ENCODE measurements at regions not wholly inside any gene's neighbourhood (a gene's known extent, or its start where the extent isn't known, plus 50 kb on each side); places are given as distances from the start of the nearest gene placed in this dataset.

DNA sequence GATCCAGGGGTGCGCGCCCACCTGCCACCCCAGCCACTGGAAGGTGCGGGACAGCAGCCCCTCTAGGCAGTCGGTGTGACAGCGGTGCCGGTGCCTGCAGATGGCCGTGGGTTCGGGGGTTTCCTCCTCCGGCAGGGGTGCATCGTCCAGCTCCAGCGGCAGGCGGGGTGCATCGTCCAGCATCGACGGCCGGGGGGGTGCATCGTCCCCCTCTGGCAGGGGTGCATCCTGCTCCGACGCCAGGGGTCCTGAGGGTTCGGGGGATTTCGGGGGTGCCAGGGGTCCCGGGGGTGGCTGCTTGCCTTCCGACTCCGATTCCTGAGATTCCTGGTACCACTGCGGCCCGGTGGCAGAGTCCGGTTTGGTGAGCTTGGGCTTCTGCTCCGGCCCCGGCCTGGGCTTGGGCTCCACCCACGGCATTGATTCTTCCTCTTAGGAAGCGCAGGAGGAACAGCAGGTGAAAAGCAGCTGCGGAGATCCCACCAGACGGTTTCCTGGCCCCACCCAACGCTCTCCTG is 90.2 kb upstream of the RAB18 start:
- TF ChIP-seq, protein P1, sequence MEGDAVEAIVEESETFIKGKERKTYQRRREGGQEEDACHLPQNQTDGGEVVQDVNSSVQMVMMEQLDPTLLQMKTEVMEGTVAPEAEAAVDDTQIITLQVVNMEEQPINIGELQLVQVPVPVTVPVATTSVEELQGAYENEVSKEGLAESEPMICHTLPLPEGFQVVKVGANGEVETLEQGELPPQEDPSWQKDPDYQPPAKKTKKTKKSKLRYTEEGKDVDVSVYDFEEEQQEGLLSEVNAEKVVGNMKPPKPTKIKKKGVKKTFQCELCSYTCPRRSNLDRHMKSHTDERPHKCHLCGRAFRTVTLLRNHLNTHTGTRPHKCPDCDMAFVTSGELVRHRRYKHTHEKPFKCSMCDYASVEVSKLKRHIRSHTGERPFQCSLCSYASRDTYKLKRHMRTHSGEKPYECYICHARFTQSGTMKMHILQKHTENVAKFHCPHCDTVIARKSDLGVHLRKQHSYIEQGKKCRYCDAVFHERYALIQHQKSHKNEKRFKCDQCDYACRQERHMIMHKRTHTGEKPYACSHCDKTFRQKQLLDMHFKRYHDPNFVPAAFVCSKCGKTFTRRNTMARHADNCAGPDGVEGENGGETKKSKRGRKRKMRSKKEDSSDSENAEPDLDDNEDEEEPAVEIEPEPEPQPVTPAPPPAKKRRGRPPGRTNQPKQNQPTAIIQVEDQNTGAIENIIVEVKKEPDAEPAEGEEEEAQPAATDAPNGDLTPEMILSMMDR (IDR thresholded peaks at IDR 0.05; ENCODE audit: borderline replicate concordance, insufficient read depth, low read depth, low read length) = no peak
- no peak overlapping the region for H3K4me3 ChIP-seq (ENCODE audit: low read depth, low read length)

DNA sequence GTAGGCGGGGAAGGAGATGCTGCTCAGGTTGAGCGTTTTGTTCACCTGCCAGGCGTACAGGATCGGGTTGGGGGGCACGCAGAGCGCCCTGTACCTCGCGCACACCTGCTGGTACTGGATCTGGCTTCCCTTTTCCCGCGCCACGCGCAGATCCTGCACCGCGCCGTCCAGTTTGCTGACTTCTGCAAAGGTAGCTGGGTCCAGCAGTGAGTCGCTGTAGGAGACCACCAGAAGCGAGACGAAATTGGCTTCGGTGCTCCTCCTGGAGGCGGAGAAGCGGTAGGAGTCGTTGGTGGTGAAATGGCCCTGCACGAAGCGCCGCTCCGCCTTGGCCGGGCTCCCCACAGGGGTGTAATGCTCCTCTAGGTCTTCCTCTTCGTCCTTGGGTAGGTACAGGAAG is 90.7 kb upstream of the RAB18 start:
- TF ChIP-seq, protein P1 (IDR thresholded peaks at IDR 0.05; ENCODE audit: borderline replicate concordance, insufficient read depth, low read depth, low read length) = no peak
- H3K4me3 ChIP-seq (ENCODE audit: low read depth, low read length) = no peak overlapping the region

DNA sequence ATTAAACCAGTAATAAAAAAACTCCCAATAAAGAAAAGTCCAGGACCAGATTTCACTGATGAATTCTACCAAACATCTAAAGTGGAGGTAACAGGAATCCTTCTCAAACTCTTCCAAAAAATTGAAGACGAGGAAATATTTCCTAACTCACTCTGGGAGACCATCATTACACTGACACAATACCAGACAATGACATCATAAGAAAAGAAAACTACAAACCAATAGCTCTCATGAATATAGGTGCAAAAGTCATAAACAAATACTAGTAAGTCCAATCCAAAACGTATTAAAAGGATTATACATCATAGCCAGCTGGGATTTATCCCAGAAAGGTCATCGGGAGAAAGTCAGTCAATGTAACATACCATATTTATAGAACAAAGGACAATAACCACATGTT is 94.0 kb upstream of the RAB18 start:
- TF ChIP-seq, protein P1 (IDR thresholded peaks at IDR 0.05; ENCODE audit: borderline replicate concordance, insufficient read depth, low read depth, low read length) = no peak
- H3K4me3 ChIP-seq (ENCODE audit: low read depth, low read length) = no peak overlapping the region

DNA sequence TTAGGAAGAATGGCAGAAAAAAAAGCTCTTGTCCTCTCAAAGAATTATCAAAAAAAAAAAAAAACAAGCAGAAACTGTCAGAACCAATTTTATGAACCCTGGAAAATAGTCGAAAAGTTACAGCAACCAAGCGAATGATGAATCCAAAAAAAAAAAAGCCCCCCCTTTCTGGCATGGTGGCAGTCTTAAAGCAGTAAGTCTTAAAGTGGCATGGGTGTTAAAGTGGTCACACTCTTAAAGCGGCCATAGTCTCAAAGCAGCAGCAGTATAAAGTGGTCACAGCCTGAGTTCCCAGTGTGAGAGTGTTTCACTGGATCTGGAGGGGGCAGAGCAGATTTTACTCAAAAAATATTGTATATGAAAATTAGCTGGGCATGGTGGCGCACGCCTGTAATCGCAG is 96.8 kb upstream of the RAB18 start:
- no peak overlapping the region for H3K4me3 ChIP-seq (ENCODE audit: low read depth, low read length)
- TF ChIP-seq, protein P1 (IDR thresholded peaks at IDR 0.05; ENCODE audit: borderline replicate concordance, insufficient read depth, low read depth, low read length) = no peak

DNA sequence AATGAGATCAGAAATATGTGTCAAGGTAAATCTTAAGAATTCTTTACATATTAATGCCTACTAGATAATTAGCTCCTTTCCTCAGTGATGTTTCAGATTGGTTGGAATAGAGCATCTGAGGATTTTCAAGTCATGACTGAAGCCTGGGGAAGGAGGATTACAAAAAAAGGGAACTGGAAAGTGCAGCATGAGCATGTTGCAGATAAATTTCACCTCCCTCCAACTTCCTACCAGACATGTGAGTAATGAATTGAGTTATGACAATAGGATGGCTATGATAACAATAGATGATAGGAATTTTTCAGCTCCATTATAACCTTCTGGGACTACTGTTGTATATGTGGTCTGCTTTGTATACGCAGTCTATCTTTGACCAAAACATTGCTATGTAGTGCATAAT is 104.2 kb upstream of the RAB18 start:
- H3K4me3 ChIP-seq (ENCODE audit: low read depth, low read length) = no peak overlapping the region
- TF ChIP-seq, protein P1 (IDR thresholded peaks at IDR 0.05; ENCODE audit: borderline replicate concordance, insufficient read depth, low read depth, low read length) = no peak

DNA sequence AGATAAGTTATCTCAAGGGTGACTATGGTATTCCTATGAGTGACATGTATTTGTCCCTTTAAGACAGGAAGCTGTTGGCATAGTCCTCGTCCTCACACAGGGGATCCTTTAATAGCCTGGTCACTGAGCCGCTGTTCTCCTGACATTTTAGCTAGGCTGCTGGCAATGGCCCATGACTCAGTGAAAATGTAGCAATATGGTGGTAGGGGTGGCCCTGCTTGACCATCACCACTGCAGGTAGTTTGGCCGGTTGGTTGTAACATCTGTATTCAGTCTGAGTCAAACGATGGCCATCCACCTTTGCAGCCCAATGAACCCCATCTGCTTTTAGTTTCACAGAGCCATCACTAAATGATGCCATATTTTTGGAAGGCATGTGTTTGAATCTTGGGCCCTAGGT is 110.1 kb upstream of the RAB18 start:
- H3K4me3 ChIP-seq (ENCODE audit: low read depth, low read length) = no peak overlapping the region
- TF ChIP-seq, protein P1 (IDR thresholded peaks at IDR 0.05; ENCODE audit: borderline replicate concordance, insufficient read depth, low read depth, low read length) = no peak

DNA sequence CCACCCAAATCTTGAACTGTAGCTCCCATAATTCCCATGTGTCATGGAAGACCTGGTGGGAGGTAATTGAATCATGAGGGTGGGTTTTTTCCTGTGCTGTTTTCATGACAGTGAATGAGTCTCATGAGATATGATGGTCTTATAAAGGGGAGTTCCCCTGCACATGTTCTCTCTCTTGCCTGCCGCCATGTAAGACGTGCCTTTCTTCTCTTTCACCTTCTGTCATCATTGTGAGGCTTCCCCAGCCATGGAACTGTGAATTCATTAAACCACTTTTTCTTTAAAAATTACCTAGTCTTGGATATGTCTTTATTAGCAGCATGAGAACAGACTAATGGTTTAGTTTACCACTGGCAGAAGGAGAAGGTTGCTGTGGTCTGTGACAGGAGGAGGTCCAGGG is 111.5 kb upstream of the RAB18 start:
- TF ChIP-seq, protein P1 (IDR thresholded peaks at IDR 0.05; ENCODE audit: borderline replicate concordance, insufficient read depth, low read depth, low read length) = no peak
- H3K4me3 ChIP-seq (ENCODE audit: low read depth, low read length) = no peak overlapping the region
